ENCODE measurements at regions not wholly inside any gene's neighbourhood (a gene's known extent, or its start where the extent isn't known, plus 50 kb on each side); places are given as distances from the start of the nearest gene placed in this dataset.

- DNase-seq = no peak
- no peak for ATAC-seq
- Mint-ChIP-seq H3K4me1 (no peaks in the 10 kb centered on the region), H3K27me3 (peaks cover 7% of the 10 kb centered on the region), H3K27ac (no peak overlapping the region), H3K9me3 (no peaks in the 10 kb centered on the region), H3K4me3 (no peak overlapping the region), H3K36me3 (ENCODE audit: low read depth) (no peaks in the 10 kb centered on the region)
Observed at GRCh38 chr2:161042990-161043625, 117.1 kb upstream of the TANK start.

GRCh38 chr2:161044095-161044865 is 115.9 kb upstream of the TANK start:
- Mint-ChIP-seq H3K27me3 (peaks cover 10% of the 10 kb centered on the region), H3K4me1 (no peaks in the 10 kb centered on the region), H3K36me3 (ENCODE audit: low read depth) (no peaks in the 10 kb centered on the region), H3K27ac (no peak overlapping the region), H3K4me3 (no peak overlapping the region), H3K9me3 (no peaks in the 10 kb centered on the region)
- DNase-seq = no peak
- no peak for ATAC-seq

GRCh38 chr2:161044921-161045320 is 115.3 kb upstream of the TANK start:
- Mint-ChIP-seq H3K4me3 (no peak overlapping the region), H3K27ac (no peak overlapping the region), H3K27me3 (peaks cover 14% of the 10 kb centered on the region), H3K9me3 (no peaks in the 10 kb centered on the region), H3K4me1 (no peaks in the 10 kb centered on the region), H3K36me3 (ENCODE audit: low read depth) (no peaks in the 10 kb centered on the region)
- no peak for ATAC-seq
- DNase-seq = no peak

GRCh38 chr2:161045726-161046125 is 114.5 kb upstream of the TANK start:
- Mint-ChIP-seq H3K36me3 (ENCODE audit: low read depth) (no peaks in the 10 kb centered on the region), H3K27me3 (peaks cover 21% of the 10 kb centered on the region), H3K4me3 (no peak overlapping the region), H3K4me1 (no peaks in the 10 kb centered on the region), H3K9me3 (no peaks in the 10 kb centered on the region), H3K27ac (no peak overlapping the region)
- ATAC-seq = no peak
- no peak for DNase-seq

GRCh38 chr2:161046876-161047275 is 113.4 kb upstream of the TANK start:
- Mint-ChIP-seq H3K27me3 (peaks cover 29% of the 10 kb centered on the region), H3K36me3 (ENCODE audit: low read depth) (no peaks in the 10 kb centered on the region), H3K27ac (no peak overlapping the region), H3K4me3 (no peak overlapping the region), H3K4me1 (no peaks in the 10 kb centered on the region), H3K9me3 (no peaks in the 10 kb centered on the region)
- DNase-seq (no peak), ATAC-seq (no peak)

GRCh38 chr2:161048317-161048716 is 111.9 kb upstream of the TANK start:
- no peaks in the 10 kb centered on the region for H3K9me3 Mint-ChIP-seq
- peaks cover 33% of the 10 kb centered on the region for H3K27me3 Mint-ChIP-seq
- no peak overlapping the region for H3K4me3 Mint-ChIP-seq
- ATAC-seq (no peak), DNase-seq (no peak)
- H3K4me1 Mint-ChIP-seq = no peaks in the 10 kb centered on the region
- H3K27ac Mint-ChIP-seq = no peak overlapping the region
- H3K36me3 Mint-ChIP-seq (ENCODE audit: low read depth) = no peaks in the 10 kb centered on the region

GRCh38 chr2:161049559-161049958 is 110.7 kb upstream of the TANK start:
- H3K27me3 Mint-ChIP-seq = peaks cover 28% of the 10 kb centered on the region
- H3K27ac Mint-ChIP-seq = no peak overlapping the region
- no peaks in the 10 kb centered on the region for H3K4me1 Mint-ChIP-seq
- H3K36me3 Mint-ChIP-seq (ENCODE audit: low read depth) = no peaks in the 10 kb centered on the region
- no peaks in the 10 kb centered on the region for H3K9me3 Mint-ChIP-seq
- DNase-seq (no peak), ATAC-seq (no peak)
- H3K4me3 Mint-ChIP-seq = no peak overlapping the region

GRCh38 chr2:161052214-161052613 is 108.0 kb upstream of the TANK start:
- Mint-ChIP-seq H3K36me3 (ENCODE audit: low read depth) (no peaks in the 10 kb centered on the region), H3K27ac (no peak overlapping the region)
- ATAC-seq = no peak

GRCh38 chr2:161055289-161055688 is 104.9 kb upstream of the TANK start:
- DNase-seq = no peak
- Mint-ChIP-seq H3K36me3 (ENCODE audit: low read depth) (no peaks in the 10 kb centered on the region), H3K27ac (no peak overlapping the region), H3K9me3 (no peaks in the 10 kb centered on the region), H3K4me1 (no peaks in the 10 kb centered on the region), H3K4me3 (no peak overlapping the region), H3K27me3 (peaks cover 16% of the 10 kb centered on the region)
- ATAC-seq = no peak

More at GRCh38 chr2:161052214-161052613, 108.0 kb upstream of the TANK start:
- Mint-ChIP-seq H3K4me1 (no peaks in the 10 kb centered on the region), H3K4me3 (no peak overlapping the region), H3K27me3 (peaks cover 26% of the 10 kb centered on the region), H3K9me3 (no peaks in the 10 kb centered on the region)
- no peak for DNase-seq

GRCh38 chr2:161059388-161059787 is 100.8 kb upstream of the TANK start:
- no peaks in the 10 kb centered on the region for H3K36me3 Mint-ChIP-seq (ENCODE audit: low read depth)
- ATAC-seq = no peak
- H3K9me3 Mint-ChIP-seq = no peaks in the 10 kb centered on the region
- peaks cover 3% of the 10 kb centered on the region for H3K4me1 Mint-ChIP-seq
- H3K27me3 Mint-ChIP-seq = no peaks in the 10 kb centered on the region
- DNase-seq = no peak
- no peak overlapping the region for H3K4me3 Mint-ChIP-seq
- H3K27ac Mint-ChIP-seq = no peak overlapping the region

GRCh38 chr2:161061786-161062185 is 98.4 kb upstream of the TANK start:
- peaks cover 3% of the 10 kb centered on the region for H3K4me1 Mint-ChIP-seq
- DNase-seq = no peak
- no peaks in the 10 kb centered on the region for H3K9me3 Mint-ChIP-seq
- no peak for ATAC-seq
- H3K27ac Mint-ChIP-seq = no peak overlapping the region
- H3K4me3 Mint-ChIP-seq = no peak overlapping the region
- no peaks in the 10 kb centered on the region for H3K36me3 Mint-ChIP-seq (ENCODE audit: low read depth)
- H3K27me3 Mint-ChIP-seq = no peaks in the 10 kb centered on the region

GRCh38 chr2:161063157-161063945 is 96.9 kb upstream of the TANK start:
- no peak overlapping the region for H3K4me3 Mint-ChIP-seq
- peaks cover 3% of the 10 kb centered on the region for H3K27me3 Mint-ChIP-seq
- peak; percentile 83 for ATAC-seq
- H3K27ac Mint-ChIP-seq = no peak overlapping the region
- DNase-seq = peak; percentile 67
- H3K4me1 Mint-ChIP-seq = peaks cover 8% of the 10 kb centered on the region
- no peaks in the 10 kb centered on the region for H3K36me3 Mint-ChIP-seq (ENCODE audit: low read depth)
- no peaks in the 10 kb centered on the region for H3K9me3 Mint-ChIP-seq

GRCh38 chr2:161063946-161064306 is 96.3 kb upstream of the TANK start:
- Mint-ChIP-seq H3K27me3 (peaks cover 3% of the 10 kb centered on the region), H3K36me3 (ENCODE audit: low read depth) (no peaks in the 10 kb centered on the region), H3K9me3 (no peaks in the 10 kb centered on the region), H3K4me1 (peaks cover 11% of the 10 kb centered on the region), H3K4me3 (no peak overlapping the region), H3K27ac (no peak overlapping the region)
- DNase-seq (no peak), ATAC-seq (no peak)

GRCh38 chr2:161067846-161068350 is 92.3 kb upstream of the TANK start:
- DNase-seq = no peak
- no peak for ATAC-seq
- H3K9me3 Mint-ChIP-seq = no peaks in the 10 kb centered on the region
- no peak overlapping the region for H3K27ac Mint-ChIP-seq
- peaks cover 4% of the 10 kb centered on the region for H3K27me3 Mint-ChIP-seq
- no peaks in the 10 kb centered on the region for H3K36me3 Mint-ChIP-seq (ENCODE audit: low read depth)
- H3K4me1 Mint-ChIP-seq = peaks cover 11% of the 10 kb centered on the region
- no peak overlapping the region for H3K4me3 Mint-ChIP-seq

- Mint-ChIP-seq H3K4me3 (no peak overlapping the region), H3K4me1 (peaks cover 9% of the 10 kb centered on the region), H3K27ac (no peak overlapping the region), H3K9me3 (no peaks in the 10 kb centered on the region), H3K36me3 (ENCODE audit: low read depth) (no peaks in the 10 kb centered on the region), H3K27me3 (peaks cover 4% of the 10 kb centered on the region)
- ATAC-seq = no peak
- no peak for DNase-seq
Observed at GRCh38 chr2:161068670-161069069, 91.6 kb upstream of the TANK start.

Data from activated naive CD8-positive, alpha-beta T cell treated with anti-CD3 and anti-CD28 coated beads, Interleukin-2, amount 50 U/mL, for 24 hours (primary cell).